ENCODE measurements at regions not wholly inside any gene's neighbourhood (a gene's known extent, or its start where the extent isn't known, plus 50 kb on each side); places are given as distances from the start of the nearest gene placed in this dataset.

DNA sequence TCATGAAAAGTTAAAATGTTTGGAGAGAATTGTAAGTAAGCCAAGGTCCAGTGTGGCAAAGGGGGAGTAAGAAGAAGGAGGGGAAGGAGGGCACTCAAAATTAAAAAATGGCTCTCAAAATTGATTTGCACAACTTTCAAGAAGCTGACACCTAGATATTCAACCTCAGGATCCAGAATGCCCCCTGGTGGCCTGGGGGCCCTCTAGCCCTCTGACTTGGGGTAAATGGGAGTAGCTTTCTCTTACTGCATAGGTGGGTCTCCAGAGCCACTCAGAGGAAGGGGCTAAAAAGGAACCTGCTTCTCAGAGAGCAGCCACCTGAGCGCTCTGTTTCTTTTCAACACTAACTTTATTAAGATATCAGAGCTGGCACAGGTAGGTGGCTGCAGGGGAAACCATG, 968.5 kb downstream of the BCL11A start:
- POLR2A ChIA-PET, result no interaction called here
- FAIRE-seq, result no peak
- CTCF ChIA-PET, result interaction anchor here (0.5 kb wide), 1 partner anchor 61 kb away, joined by 3 read pairs; no protein-coding TSS in a partner anchor
- H3K27ac ChIP-seq, result no peak overlapping the region
- WGBS (ENCODE audit: missing lambda C conversion rate), result 56% methylated on average over 1 of the region's 1 CpG
- H3K4me1 ChIP-seq, result no peaks in the 10 kb centered on the region
- no peak for ATAC-seq
- peak; percentile 14 to 17; a peak in 1 of 5 replicates for TF ChIP-seq RAD21 (conservative IDR thresholded peaks at IDR 0.05 in 1 of 2, IDR thresholded peaks at IDR 0.05 in 1 of 2)
- TF ChIP-seq, protein P1, sequence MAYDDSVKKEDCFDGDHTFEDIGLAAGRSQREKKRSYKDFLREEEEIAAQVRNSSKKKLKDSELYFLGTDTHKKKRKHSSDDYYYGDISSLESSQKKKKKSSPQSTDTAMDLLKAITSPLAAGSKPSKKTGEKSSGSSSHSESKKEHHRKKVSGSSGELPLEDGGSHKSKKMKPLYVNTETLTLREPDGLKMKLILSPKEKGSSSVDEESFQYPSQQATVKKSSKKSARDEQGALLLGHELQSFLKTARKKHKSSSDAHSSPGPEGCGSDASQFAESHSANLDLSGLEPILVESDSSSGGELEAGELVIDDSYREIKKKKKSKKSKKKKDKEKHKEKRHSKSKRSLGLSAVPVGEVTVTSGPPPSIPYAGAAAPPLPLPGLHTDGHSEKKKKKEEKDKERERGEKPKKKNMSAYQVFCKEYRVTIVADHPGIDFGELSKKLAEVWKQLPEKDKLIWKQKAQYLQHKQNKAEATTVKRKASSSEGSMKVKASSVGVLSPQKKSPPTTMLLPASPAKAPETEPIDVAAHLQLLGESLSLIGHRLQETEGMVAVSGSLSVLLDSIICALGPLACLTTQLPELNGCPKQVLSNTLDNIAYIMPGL (CRISPR knock-in tag; IDR thresholded peaks at IDR 0.05; ENCODE audit: borderline replicate concordance), result no peak
- H3K4me2 ChIP-seq, result no peak overlapping the region
- 0 out of 3 replicates have a peak, but pooled peaks cover 3% of the 10 kb centered on the region for H3K9me3 ChIP-seq
- DNase-seq (ENCODE audit: low read depth in 1 of 2, low spot score in 1 of 2), result peak in 1 of 2 experiments; percentile 11
- H3K4me3 ChIP-seq, result no peak overlapping the region

DNA sequence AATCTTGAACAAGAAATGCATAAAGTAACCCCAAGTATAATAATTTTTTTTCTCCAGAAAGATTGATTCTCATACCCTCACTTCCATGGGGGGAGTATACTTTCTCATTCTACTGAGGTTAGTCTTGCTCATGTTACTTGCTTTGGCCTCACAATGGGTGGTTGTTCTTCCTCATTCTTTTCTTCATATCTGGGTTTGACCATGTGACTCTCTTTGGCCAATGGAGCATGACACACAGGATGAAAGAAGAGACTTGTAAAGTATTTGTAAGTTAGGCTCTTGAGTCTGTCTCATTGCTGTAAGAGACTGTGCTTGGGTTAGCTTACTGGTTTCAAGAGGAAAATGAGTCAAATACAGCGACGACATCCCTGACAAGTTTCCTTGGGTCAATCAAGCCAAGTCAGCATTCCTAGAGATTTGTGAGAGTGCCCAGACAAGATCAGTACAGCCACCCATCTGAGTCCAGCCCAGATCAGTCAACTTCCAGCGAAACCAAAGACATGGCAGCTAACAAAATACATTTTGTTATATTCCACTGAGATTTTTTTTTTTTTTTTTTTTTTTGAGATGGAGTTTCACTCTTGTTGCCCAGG, 970.2 kb downstream of the BCL11A start:
- no peak for DNase-seq (ENCODE audit: low read depth in 1 of 2, low spot score in 1 of 2)
- Histone ChIP-seq H3K27ac (no peak overlapping the region), H3K4me2 (no peak overlapping the region), H3K9me3 (0 out of 3 replicates have a peak, but pooled peaks cover 3% of the 10 kb centered on the region), H3K4me1 (no peaks in the 10 kb centered on the region), H3K4me3 (no peak overlapping the region)
- ATAC-seq, result no peak
- FAIRE-seq, result no peak
- TF ChIP-seq HOXA7 (CRISPR knock-in tag; IDR thresholded peaks at IDR 0.05), result no peak
- peak; percentile 71 for TF ChIP-seq MAFK (IDR thresholded peaks at IDR 0.05; ENCODE audit: partially characterized antibody)
- no peak for TF ChIP-seq CEBPB (IDR thresholded peaks at IDR 0.05)
- POLR2A ChIA-PET, result no interaction called here
- WGBS (ENCODE audit: missing lambda C conversion rate), result 45% methylated on average over 3 of the region's 3 CpGs
- CTCF ChIA-PET, result interaction anchor here (1.0 kb wide), 1 partner anchor 12 kb away, joined by 3 read pairs; no protein-coding TSS in a partner anchor

GRCh38 chr2:59578349-59578748, 975.1 kb downstream of the BCL11A start:
- DNase-seq (ENCODE audit: low read depth in 1 of 2, low spot score in 1 of 2) (no peak), FAIRE-seq (no peak), ATAC-seq (no peak)
- no peak overlapping the region for H3K4me2 ChIP-seq
- TF ChIP-seq, protein P2, sequence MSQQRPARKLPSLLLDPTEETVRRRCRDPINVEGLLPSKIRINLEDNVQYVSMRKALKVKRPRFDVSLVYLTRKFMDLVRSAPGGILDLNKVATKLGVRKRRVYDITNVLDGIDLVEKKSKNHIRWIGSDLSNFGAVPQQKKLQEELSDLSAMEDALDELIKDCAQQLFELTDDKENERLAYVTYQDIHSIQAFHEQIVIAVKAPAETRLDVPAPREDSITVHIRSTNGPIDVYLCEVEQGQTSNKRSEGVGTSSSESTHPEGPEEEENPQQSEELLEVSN (IDR thresholded peaks at IDR 0.05; ENCODE audit: borderline replicate concordance, low read depth), result no peak
- TF ChIP-seq, protein P3, sequence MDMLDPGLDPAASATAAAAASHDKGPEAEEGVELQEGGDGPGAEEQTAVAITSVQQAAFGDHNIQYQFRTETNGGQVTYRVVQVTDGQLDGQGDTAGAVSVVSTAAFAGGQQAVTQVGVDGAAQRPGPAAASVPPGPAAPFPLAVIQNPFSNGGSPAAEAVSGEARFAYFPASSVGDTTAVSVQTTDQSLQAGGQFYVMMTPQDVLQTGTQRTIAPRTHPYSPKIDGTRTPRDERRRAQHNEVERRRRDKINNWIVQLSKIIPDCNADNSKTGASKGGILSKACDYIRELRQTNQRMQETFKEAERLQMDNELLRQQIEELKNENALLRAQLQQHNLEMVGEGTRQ (IDR thresholded peaks at IDR 0.05), result no peak
- TF ChIP-seq HEYL (CRISPR knock-in tag; IDR thresholded peaks at IDR 0.05) (no peak), CHD2 (IDR thresholded peaks at IDR 0.05; ENCODE audit: low read length, partially characterized antibody) (no peak), FOXS1 (CRISPR knock-in tag; IDR thresholded peaks at IDR 0.05) (no peak), TP53 (CRISPR knock-in tag; IDR thresholded peaks at IDR 0.05) (no peak)
- no peaks in the 10 kb centered on the region for H3K4me1 ChIP-seq
- ChIA-PET POLR2A (no interaction called here), CTCF (no interaction called here)
- WGBS (ENCODE audit: missing lambda C conversion rate), result 32% methylated on average over 3 of the region's 3 CpGs
- H3K4me3 ChIP-seq, result no peak overlapping the region
- no peak overlapping the region for H3K27ac ChIP-seq
- no peaks in the 10 kb centered on the region for H3K9me3 ChIP-seq

- CTCF ChIA-PET, result interaction anchor here (1.3 kb wide), 1 partner anchor 28 kb away, joined by 4 read pairs; no protein-coding TSS in a partner anchor
- POLR2A ChIA-PET, result no interaction called here
- Histone ChIP-seq H3K4me1 (no peaks in the 10 kb centered on the region), H3K27ac (no peak overlapping the region), H3K9me3 (no peaks in the 10 kb centered on the region), H3K4me2 (no peak overlapping the region), H3K4me3 (no peak overlapping the region)
- no peak for DNase-seq (ENCODE audit: low read depth in 1 of 2, low spot score in 1 of 2)
- FAIRE-seq, result no peak
- TF ChIP-seq RNF2 (IDR thresholded peaks at IDR 0.05; ENCODE audit: borderline replicate concordance, low read depth) (no peak), POLR2AphosphoS2 (conservative IDR thresholded peaks at IDR 0.05; ENCODE audit: low read length) (no peak), NFE2L2 (conservative IDR thresholded peaks at IDR 0.05; ENCODE audit: low read length) (no peak), HOXB13 (CRISPR knock-in tag; IDR thresholded peaks at IDR 0.05; ENCODE audit: low read depth) (no peak), JUN (IDR thresholded peaks at IDR 0.05) (no peak)
- TF ChIP-seq, protein P4, sequence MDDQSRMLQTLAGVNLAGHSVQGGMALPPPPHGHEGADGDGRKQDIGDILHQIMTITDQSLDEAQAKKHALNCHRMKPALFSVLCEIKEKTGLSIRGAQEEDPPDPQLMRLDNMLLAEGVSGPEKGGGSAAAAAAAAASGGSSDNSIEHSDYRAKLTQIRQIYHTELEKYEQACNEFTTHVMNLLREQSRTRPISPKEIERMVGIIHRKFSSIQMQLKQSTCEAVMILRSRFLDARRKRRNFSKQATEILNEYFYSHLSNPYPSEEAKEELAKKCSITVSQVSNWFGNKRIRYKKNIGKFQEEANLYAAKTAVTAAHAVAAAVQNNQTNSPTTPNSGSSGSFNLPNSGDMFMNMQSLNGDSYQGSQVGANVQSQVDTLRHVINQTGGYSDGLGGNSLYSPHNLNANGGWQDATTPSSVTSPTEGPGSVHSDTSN (IDR thresholded peaks at IDR 0.05), result no peak
- TF ChIP-seq, protein P5, sequence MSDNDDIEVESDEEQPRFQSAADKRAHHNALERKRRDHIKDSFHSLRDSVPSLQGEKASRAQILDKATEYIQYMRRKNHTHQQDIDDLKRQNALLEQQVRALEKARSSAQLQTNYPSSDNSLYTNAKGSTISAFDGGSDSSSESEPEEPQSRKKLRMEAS (IDR thresholded peaks at IDR 0.05), result no peak
- WGBS (ENCODE audit: missing lambda C conversion rate), result 2% methylated on average over 1 of the region's 1 CpG
- no peak for ATAC-seq
Measured at GRCh38 chr2:59575191-59575590, 978.3 kb downstream of the BCL11A start.

All from A549 (cell line).